GM13976 (cell line): ENCODE measurements at regions not wholly inside any gene's neighbourhood (a gene's known extent, or its start where the extent isn't known, plus 50 kb on each side); places are given as distances from the start of the nearest gene placed in this dataset.

Experiments
- DNase-seq: peaks from one replicate; pipeline ENCODE4 v3.0.0; 2012; ENCODE audit warnings: low spot score
- in situ Hi-C: fragments of 300-500 bp; cut with MboI; formaldehyde crosslinking; loops from one replicate; pipeline ENCODE4 v1.12.0; 2022; ENCODE audit warnings: low sequenced_read_pairs, mixed read lengths, inconsistent platforms; ENCODE audit not compliant: unreplicated experiment
- TF ChIP-seq, protein P1 (sequence below): IDR thresholded peaks from 2 replicates; pipeline ENCODE4 v1.5.1; 2012; ENCODE audit warnings: borderline replicate concordance, mild to moderate bottlenecking; ENCODE audit not compliant: insufficient read depth; ENCODE audit errors: extremely low read depth, missing control alignments, control extremely low read depth

GRCh38 chr20:60113771-60114170 lies 155.5 kb downstream of the CDH26 start:
- in situ Hi-C loops: no loop called here
- TF ChIP-seq, protein P1, sequence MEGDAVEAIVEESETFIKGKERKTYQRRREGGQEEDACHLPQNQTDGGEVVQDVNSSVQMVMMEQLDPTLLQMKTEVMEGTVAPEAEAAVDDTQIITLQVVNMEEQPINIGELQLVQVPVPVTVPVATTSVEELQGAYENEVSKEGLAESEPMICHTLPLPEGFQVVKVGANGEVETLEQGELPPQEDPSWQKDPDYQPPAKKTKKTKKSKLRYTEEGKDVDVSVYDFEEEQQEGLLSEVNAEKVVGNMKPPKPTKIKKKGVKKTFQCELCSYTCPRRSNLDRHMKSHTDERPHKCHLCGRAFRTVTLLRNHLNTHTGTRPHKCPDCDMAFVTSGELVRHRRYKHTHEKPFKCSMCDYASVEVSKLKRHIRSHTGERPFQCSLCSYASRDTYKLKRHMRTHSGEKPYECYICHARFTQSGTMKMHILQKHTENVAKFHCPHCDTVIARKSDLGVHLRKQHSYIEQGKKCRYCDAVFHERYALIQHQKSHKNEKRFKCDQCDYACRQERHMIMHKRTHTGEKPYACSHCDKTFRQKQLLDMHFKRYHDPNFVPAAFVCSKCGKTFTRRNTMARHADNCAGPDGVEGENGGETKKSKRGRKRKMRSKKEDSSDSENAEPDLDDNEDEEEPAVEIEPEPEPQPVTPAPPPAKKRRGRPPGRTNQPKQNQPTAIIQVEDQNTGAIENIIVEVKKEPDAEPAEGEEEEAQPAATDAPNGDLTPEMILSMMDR: no peak
- DNase-seq: no peak

DNA sequence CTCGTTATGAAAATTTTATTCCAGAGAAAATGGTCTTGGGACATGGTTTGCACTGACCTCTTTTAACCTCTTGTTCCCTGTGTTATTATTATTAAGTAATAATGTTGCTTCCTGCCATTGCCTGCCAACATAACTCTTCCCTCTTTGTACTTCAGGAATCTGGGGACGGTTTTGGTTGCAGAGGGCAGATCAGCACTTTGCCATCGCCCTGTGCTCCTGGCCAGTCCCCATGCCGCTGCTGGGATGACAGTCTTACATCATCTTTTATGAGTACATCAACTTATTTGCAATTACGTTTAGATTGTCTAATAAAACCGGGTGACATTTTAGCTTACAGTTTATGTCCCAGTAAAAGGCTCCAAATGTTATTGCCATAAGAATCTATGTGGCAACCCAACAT lies 157.2 kb downstream of the CDH26 start:
- TF ChIP-seq, protein P1: no peak
- DNase-seq: no peak
- in situ Hi-C loops: no loop called here

DNA sequence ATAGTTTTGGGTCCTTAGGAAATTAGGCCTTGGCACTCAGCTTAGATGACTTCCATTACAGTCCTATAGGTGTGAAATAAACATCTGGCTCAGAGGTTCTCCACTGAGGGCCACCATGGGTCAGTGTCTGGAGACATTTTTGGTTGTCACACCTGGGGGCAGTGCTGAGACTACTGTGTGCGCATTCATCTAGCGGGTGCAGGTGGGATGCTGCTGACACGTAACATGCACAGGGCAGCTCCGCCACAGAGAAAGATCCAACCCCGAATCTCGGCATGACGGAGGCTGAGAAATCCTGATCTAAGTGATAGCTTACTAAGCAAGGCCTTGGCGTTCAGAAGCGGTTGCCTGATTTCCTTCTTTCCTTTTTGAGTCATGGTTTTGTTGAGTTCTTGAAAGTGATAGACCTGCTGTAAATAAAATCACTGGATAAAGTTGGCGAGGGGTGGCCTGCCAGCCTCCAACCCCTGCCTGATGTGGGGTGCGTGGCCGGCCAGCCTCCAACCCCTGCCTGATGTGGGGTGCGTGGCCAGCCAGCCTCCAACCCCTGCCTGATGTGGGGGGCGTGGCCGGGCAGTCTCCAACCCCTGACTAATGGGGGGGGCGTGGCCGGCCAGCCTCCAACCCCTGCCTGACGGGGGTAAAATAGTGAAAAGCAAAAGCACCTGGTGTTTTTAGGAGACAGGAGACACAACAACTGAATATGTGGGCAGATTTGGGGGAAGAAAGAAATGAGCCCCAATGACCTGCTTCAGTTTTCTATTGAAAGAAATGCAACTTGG lies 158.1 kb downstream of the CDH26 start:
- DNase-seq: no peak
- TF ChIP-seq, protein P1: no peak
- in situ Hi-C loops: no loop called here

- TF ChIP-seq, protein P1: no peak
- in situ Hi-C loops: no loop called here
- DNase-seq: no peak
These were observed 158.8 kb downstream of the CDH26 start for GRCh38 chr20:60117065-60117464.

GRCh38 chr20:60121903-60122302 lies 163.7 kb downstream of the CDH26 start:
- DNase-seq: no peak
- TF ChIP-seq, protein P1: no peak
- in situ Hi-C loops: no loop called here

- DNase-seq: no peak
- in situ Hi-C loops: no loop called here
- TF ChIP-seq, protein P1: no peak
These were observed 164.4 kb downstream of the CDH26 start for GRCh38 chr20:60122671-60123070.
